ENCODE measurements at regions not wholly inside any gene's neighbourhood (a gene's known extent, or its start where the extent isn't known, plus 50 kb on each side); places are given as distances from the start of the nearest gene placed in this dataset.

DNA sequence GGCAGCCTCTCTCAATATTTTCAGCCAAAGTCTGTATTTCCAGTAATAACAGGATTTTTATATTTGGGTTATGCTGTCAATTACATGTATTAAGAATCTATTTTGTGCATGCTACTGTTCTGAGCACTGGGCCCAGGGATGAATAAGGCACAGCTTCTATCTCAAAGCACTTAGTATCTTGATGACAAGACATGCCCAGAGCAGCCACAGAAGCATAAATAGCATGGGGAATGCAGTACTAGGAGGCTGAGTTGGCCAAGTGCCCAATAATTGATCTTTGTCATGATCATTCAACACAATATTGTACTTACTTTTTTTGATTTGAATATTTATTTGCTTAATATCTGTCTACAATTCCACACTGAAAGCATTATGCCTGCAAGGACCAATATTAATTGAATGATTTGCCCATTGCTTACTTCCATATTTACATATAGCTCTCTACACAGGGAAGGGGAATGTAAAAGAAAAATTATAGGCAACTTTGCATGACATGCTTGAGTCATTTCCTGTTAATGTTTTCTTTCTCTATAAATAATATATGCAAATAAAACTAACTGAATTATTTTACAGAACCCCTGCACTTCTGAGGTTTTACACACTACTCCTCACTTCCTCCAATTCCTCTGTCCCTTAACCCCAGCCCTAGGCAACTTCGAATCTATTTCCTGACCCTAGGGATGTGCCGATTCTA, 298.9 kb upstream of the BMP2 start:
- Histone ChIP-seq H2BK12ac (ENCODE audit: low read length in 2 of 2) (no peak overlapping the region), H3K4me2 (ENCODE audit: low read length, poor library complexity, severe bottlenecking) (no peak overlapping the region), H2BK5ac (ENCODE audit: low read depth, low read length, poor library complexity, severe bottlenecking) (no peak overlapping the region), H2AK5ac (ENCODE audit: low read length, severe bottlenecking) (no peak overlapping the region), H3K23ac (ENCODE audit: low read length in 2 of 2) (no peak overlapping the region), H3K18ac (ENCODE audit: low read depth in 1 of 2, low read length in 2 of 2) (peak overlapping the region in 1 of 2 experiments; percentile 54), H3K9ac (ENCODE audit: low read length) (no peak overlapping the region), H2AFZ (ENCODE audit: low read depth, low read length) (no peak overlapping the region), H3K14ac (ENCODE audit: low read length in 2 of 2) (no peak overlapping the region), H3K36me3 (ENCODE audit: control insufficient read depth in 1 of 2, insufficient read depth in 2 of 2, low read depth in 1 of 2, low read length in 2 of 2) (no peaks in the 10 kb centered on the region), H3K4ac (ENCODE audit: low read depth in 1 of 2, low read length in 2 of 2) (no peak overlapping the region), H3K4me3 (ENCODE audit: insufficient read depth in 1 of 2, low read depth in 1 of 2, low read length in 2 of 2) (no peak overlapping the region), H3K4me1 (ENCODE audit: control insufficient read depth, insufficient read depth, low read depth, low read length) (no peaks in the 10 kb centered on the region), H4K8ac (ENCODE audit: low read length) (no peak overlapping the region), H3K27ac (ENCODE audit: low read length, poor library complexity, severe bottlenecking) (no peak overlapping the region), H3K79me1 (replicated peaks; ENCODE audit: low read length, poor library complexity, severe bottlenecking) (no peaks in the 10 kb centered on the region), H2BK15ac (ENCODE audit: low read depth, poor library complexity, severe bottlenecking) (no peak overlapping the region), H2BK120ac (ENCODE audit: low read depth, low read length) (no peak overlapping the region), H3K9me3 (ENCODE audit: control insufficient read depth, low read length) (no peaks in the 10 kb centered on the region), H4K91ac (ENCODE audit: low read length) (no peak overlapping the region), H3K27me3 (ENCODE audit: control insufficient read depth in 1 of 2, insufficient read depth in 1 of 2, low read length in 2 of 2) (no peaks in the 10 kb centered on the region)
- WGBS: no CpG with 5 or more reads among the region's 2 CpGs
- peak; percentile 50 for DNase-seq

GRCh38 chr20:6467562-6467961, 299.9 kb upstream of the BMP2 start:
- Histone ChIP-seq H3K4ac (ENCODE audit: low read depth in 1 of 2, low read length in 2 of 2) (no peak overlapping the region), H3K9ac (ENCODE audit: low read length) (no peak overlapping the region), H3K4me1 (ENCODE audit: control insufficient read depth, insufficient read depth, low read depth, low read length) (no peaks in the 10 kb centered on the region), H3K79me1 (replicated peaks; ENCODE audit: low read length, poor library complexity, severe bottlenecking) (no peaks in the 10 kb centered on the region), H4K8ac (ENCODE audit: low read length) (no peak overlapping the region), H3K23ac (ENCODE audit: low read length in 2 of 2) (no peak overlapping the region), H3K9me3 (ENCODE audit: control insufficient read depth, low read length) (no peaks in the 10 kb centered on the region), H2AFZ (ENCODE audit: low read depth, low read length) (no peak overlapping the region), H2BK120ac (ENCODE audit: low read depth, low read length) (no peak overlapping the region), H4K91ac (ENCODE audit: low read length) (no peak overlapping the region), H3K27me3 (ENCODE audit: control insufficient read depth in 1 of 2, insufficient read depth in 1 of 2, low read length in 2 of 2) (no peaks in the 10 kb centered on the region), H3K4me3 (ENCODE audit: insufficient read depth in 1 of 2, low read depth in 1 of 2, low read length in 2 of 2) (no peak overlapping the region), H2BK12ac (ENCODE audit: low read length in 2 of 2) (no peak overlapping the region), H2BK15ac (ENCODE audit: low read depth, poor library complexity, severe bottlenecking) (no peak overlapping the region), H3K18ac (ENCODE audit: low read depth in 1 of 2, low read length in 2 of 2) (peak overlapping the region; percentile 48 to 75), H2BK5ac (ENCODE audit: low read depth, low read length, poor library complexity, severe bottlenecking) (no peak overlapping the region), H3K36me3 (ENCODE audit: control insufficient read depth in 1 of 2, insufficient read depth in 2 of 2, low read depth in 1 of 2, low read length in 2 of 2) (no peaks in the 10 kb centered on the region), H3K14ac (ENCODE audit: low read length in 2 of 2) (no peak overlapping the region), H3K4me2 (ENCODE audit: low read length, poor library complexity, severe bottlenecking) (no peak overlapping the region), H2AK5ac (ENCODE audit: low read length, severe bottlenecking) (no peak overlapping the region), H3K27ac (ENCODE audit: low read length, poor library complexity, severe bottlenecking) (no peak overlapping the region)
- no peak for DNase-seq
- 13% methylated on average over 2 of the region's 2 CpGs for WGBS

GRCh38 chr20:6466075-6466810, 301.2 kb upstream of the BMP2 start:
- no peak overlapping the region for H2BK5ac ChIP-seq (ENCODE audit: low read depth, low read length, poor library complexity, severe bottlenecking)
- H4K8ac ChIP-seq (ENCODE audit: low read length): no peak overlapping the region
- H2AFZ ChIP-seq (ENCODE audit: low read depth, low read length): no peak overlapping the region
- H2BK15ac ChIP-seq (ENCODE audit: low read depth, poor library complexity, severe bottlenecking): no peak overlapping the region
- H3K36me3 ChIP-seq (ENCODE audit: control insufficient read depth in 1 of 2, insufficient read depth in 2 of 2, low read depth in 1 of 2, low read length in 2 of 2): no peaks in the 10 kb centered on the region
- no peaks in the 10 kb centered on the region for H3K27me3 ChIP-seq (ENCODE audit: control insufficient read depth in 1 of 2, insufficient read depth in 1 of 2, low read length in 2 of 2)
- H3K9me3 ChIP-seq (ENCODE audit: control insufficient read depth, low read length): no peaks in the 10 kb centered on the region
- H3K4me2 ChIP-seq (ENCODE audit: low read length, poor library complexity, severe bottlenecking): no peak overlapping the region
- H3K4me3 ChIP-seq (ENCODE audit: insufficient read depth in 1 of 2, low read depth in 1 of 2, low read length in 2 of 2): no peak overlapping the region
- 70% methylated on average over 5 of the region's 6 CpGs for WGBS
- no peaks in the 10 kb centered on the region for H3K79me1 ChIP-seq (replicated peaks; ENCODE audit: low read length, poor library complexity, severe bottlenecking)
- H3K18ac ChIP-seq (ENCODE audit: low read depth in 1 of 2, low read length in 2 of 2): peak overlapping the region in 1 of 2 experiments; percentile 27
- H2AK5ac ChIP-seq (ENCODE audit: low read length, severe bottlenecking): no peak overlapping the region
- no peak overlapping the region for H3K14ac ChIP-seq (ENCODE audit: low read length in 2 of 2)
- peak; percentile 74 for DNase-seq
- H3K27ac ChIP-seq (ENCODE audit: low read length, poor library complexity, severe bottlenecking): no peak overlapping the region
- H3K9ac ChIP-seq (ENCODE audit: low read length): no peak overlapping the region
- H3K4me1 ChIP-seq (ENCODE audit: control insufficient read depth, insufficient read depth, low read depth, low read length): no peaks in the 10 kb centered on the region
- no peak overlapping the region for H3K4ac ChIP-seq (ENCODE audit: low read depth in 1 of 2, low read length in 2 of 2)
- no peak overlapping the region for H3K23ac ChIP-seq (ENCODE audit: low read length in 2 of 2)
- H2BK120ac ChIP-seq (ENCODE audit: low read depth, low read length): no peak overlapping the region
- no peak overlapping the region for H2BK12ac ChIP-seq (ENCODE audit: low read length in 2 of 2)
- H4K91ac ChIP-seq (ENCODE audit: low read length): no peak overlapping the region

DNA sequence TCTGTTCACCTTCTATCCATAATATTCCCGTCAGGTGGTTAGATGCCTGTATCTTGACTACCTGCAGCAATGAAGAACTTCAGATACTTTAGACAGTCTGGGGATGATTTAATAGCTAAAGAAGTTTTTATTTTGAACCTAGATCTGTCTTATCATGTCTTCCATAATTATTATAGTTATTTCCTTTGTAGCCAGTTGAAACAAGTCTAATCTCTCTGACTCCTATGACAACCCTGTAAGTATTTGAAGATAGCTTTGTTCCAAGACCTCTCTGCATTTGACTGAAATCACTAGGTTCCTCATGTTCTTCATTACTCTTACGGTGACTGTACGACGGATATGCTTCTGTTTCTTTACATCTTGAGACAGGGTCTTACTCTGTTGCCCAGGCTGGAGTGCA, 316.6 kb upstream of the BMP2 start:
- Histone ChIP-seq H3K27me3 (ENCODE audit: control insufficient read depth in 1 of 2, insufficient read depth in 1 of 2, low read length in 2 of 2) (peaks cover 0 to 10% of the 10 kb centered on the region in 2 experiments), H4K91ac (ENCODE audit: low read length) (no peak overlapping the region), H3K9me3 (ENCODE audit: control insufficient read depth, low read length) (no peaks in the 10 kb centered on the region), H3K9ac (ENCODE audit: low read length) (no peak overlapping the region), H3K27ac (ENCODE audit: low read length, poor library complexity, severe bottlenecking) (no peak overlapping the region), H2BK5ac (ENCODE audit: low read depth, low read length, poor library complexity, severe bottlenecking) (no peak overlapping the region), H3K14ac (ENCODE audit: low read length in 2 of 2) (no peak overlapping the region), H3K4me3 (ENCODE audit: insufficient read depth in 1 of 2, low read depth in 1 of 2, low read length in 2 of 2) (no peak overlapping the region), H4K8ac (ENCODE audit: low read length) (no peak overlapping the region), H3K23ac (ENCODE audit: low read length in 2 of 2) (no peak overlapping the region), H2AK5ac (ENCODE audit: low read length, severe bottlenecking) (no peak overlapping the region), H3K4me2 (ENCODE audit: low read length, poor library complexity, severe bottlenecking) (no peak overlapping the region), H3K36me3 (ENCODE audit: control insufficient read depth in 1 of 2, insufficient read depth in 2 of 2, low read depth in 1 of 2, low read length in 2 of 2) (no peaks in the 10 kb centered on the region), H2BK15ac (ENCODE audit: low read depth, poor library complexity, severe bottlenecking) (no peak overlapping the region), H3K4me1 (ENCODE audit: control insufficient read depth, insufficient read depth, low read depth, low read length) (no peaks in the 10 kb centered on the region), H3K79me1 (replicated peaks; ENCODE audit: low read length, poor library complexity, severe bottlenecking) (no peaks in the 10 kb centered on the region), H2BK12ac (ENCODE audit: low read length in 2 of 2) (no peak overlapping the region), H2BK120ac (ENCODE audit: low read depth, low read length) (no peak overlapping the region), H2AFZ (ENCODE audit: low read depth, low read length) (no peak overlapping the region), H3K4ac (ENCODE audit: low read depth in 1 of 2, low read length in 2 of 2) (no peak overlapping the region), H3K18ac (ENCODE audit: low read depth in 1 of 2, low read length in 2 of 2) (no peak overlapping the region)
- no peak for DNase-seq
- WGBS: 67% methylated on average over 3 of the region's 4 CpGs
